GM12878 (cell line): ENCODE measurements at regions not wholly inside any gene's neighbourhood (a gene's known extent, or its start where the extent isn't known, plus 50 kb on each side); places are given as distances from the start of the nearest gene placed in this dataset.

Experiments
- ATAC-seq: fragments of 200-7000 bp; cut with Tn5 transposase; 3 replicates; pipeline ENCODE4 v1.9.1; 2020; ENCODE audit warnings: mild to moderate bottlenecking, moderate library complexity
- BruUV-seq: library from RNA; stranded (reverse); fragments of 400-500 nt; replicated peaks from 2 replicates; lab custom pipeline; 2021; lab: Mats Ljungman, UMichigan
- CTCF ChIA-PET: fragments of 300-600 bp; sonication (Branson Sonifier 250); formaldehyde crosslinking; extraction: SDS; loops from one replicate; lab custom pipeline; 2021; ENCODE audit warnings: inconsistent platforms; lab: Yijun Ruan, JAX
- POLR2A ChIA-PET: fragments of 350-600 bp; formaldehyde crosslinking; extraction: SDS; loops from one replicate; lab custom pipeline; 2021; ENCODE audit warnings: inconsistent platforms; lab: Charles Lee
- RAD21 ChIA-PET: fragments of 300-600 bp; sonication (Branson Sonifier 250); formaldehyde crosslinking; loops from one replicate; lab custom pipeline; 2023; ENCODE audit warnings: antibody characterized with exemption; ENCODE audit not compliant: unreplicated experiment; lab: Charles Lee
- SMC1A ChIA-PET: fragments of 300-600 bp; sonication (Branson Sonifier 250); formaldehyde crosslinking; loops from one replicate; lab custom pipeline; 2023; ENCODE audit not compliant: unreplicated experiment, uncharacterized antibody; lab: Charles Lee
- DNase-seq: peaks from one replicate; pipeline ENCODE4 v3.0.0-alpha.2; 2011; ENCODE audit warnings: low read depth, low spot score
- FAIRE-seq: peaks from 3 replicates; lab custom pipeline; 2011; peaks lifted over from hg19 to GRCh38; lab: Jason Lieb, UNC
- H2AFZ ChIP-seq: 2 replicates; pipeline ENCODE4 v1.6.0; 2011; ENCODE audit warnings: low read depth, low read length, control low read depth; ENCODE audit not compliant: control insufficient read depth
- H3K27ac ChIP-seq: 2 replicates; pipeline ENCODE4 v1.5.1; 2011; ENCODE audit warnings: control low read depth; ENCODE audit not compliant: control insufficient read depth, insufficient read depth
- H3K27me3 ChIP-seq, 2 experiments: replicated peaks in 1 of 2; 2 replicates each; pipeline versions ENCODE4 v1.6.0 to v1.6.1; 2011; ENCODE audit warnings: low read length in 1 of 2; ENCODE audit not compliant: control insufficient read depth in 2 of 2, insufficient read depth in 2 of 2
- H3K36me3 ChIP-seq, 2 experiments: 2 replicates each; pipeline ENCODE4 v1.5.1; 2011; ENCODE audit warnings: low read length in 1 of 2; ENCODE audit not compliant: control insufficient read depth in 2 of 2, insufficient read depth in 2 of 2
- H3K4me1 ChIP-seq: 2 replicates; pipeline ENCODE4 v1.6.1; 2011; ENCODE audit warnings: mild to moderate bottlenecking, low read length, moderate library complexity, mixed read lengths; ENCODE audit not compliant: control insufficient read depth, insufficient read depth
- H3K4me2 ChIP-seq: 2 replicates; pipeline ENCODE4 v1.6.0; 2011; ENCODE audit warnings: control low read depth; ENCODE audit not compliant: control insufficient read depth, insufficient read depth
- H3K4me3 ChIP-seq: fragments of 200-600 bp; sonication (generic); 2 replicates; pipeline ENCODE4 v1.5.1; 2016
- H3K79me2 ChIP-seq: 2 replicates; pipeline ENCODE4 v1.6.0; 2011; ENCODE audit warnings: low read length; ENCODE audit not compliant: control insufficient read depth, insufficient read depth
- H3K9ac ChIP-seq: 2 replicates; pipeline ENCODE4 v1.8.0; 2011; ENCODE audit warnings: low read length, control low read depth, mixed read lengths; ENCODE audit not compliant: control insufficient read depth, insufficient read depth
- H3K9me3 ChIP-seq: replicated peaks from 3 replicates; pipeline ENCODE4 v1.5.1; 2011; ENCODE audit warnings: mild to moderate bottlenecking, low read length; ENCODE audit not compliant: control insufficient read depth, insufficient read depth
- H4K20me1 ChIP-seq: 2 replicates; pipeline ENCODE4 v1.6.0; 2011; ENCODE audit not compliant: control insufficient read depth, insufficient read depth
- HCFC1 ChIP-seq: fragments of 150-350 bp; IDR thresholded peaks from 2 replicates; pipeline ENCODE4 v1.6.1; 2014; ENCODE audit warnings: low read length
- KAT2A ChIP-seq: conservative IDR thresholded peaks from 2 replicates; pipeline ENCODE4 v1.6.1; 2011; ENCODE audit warnings: low read depth, low read length; ENCODE audit not compliant: control insufficient read depth
- MEF2B ChIP-seq: fragments of 450-650 bp; IDR thresholded peaks from 2 replicates; pipeline ENCODE4 v1.6.1; 2018; ENCODE audit warnings: mild to moderate bottlenecking, moderate library complexity; ENCODE audit not compliant: partially characterized antibody, poor library complexity, severe bottlenecking
- PRDM15 ChIP-seq: fragments of 450-650 bp; formaldehyde crosslinking; IDR thresholded peaks from 2 replicates; pipeline ENCODE4 v1.4.0; 2020; ENCODE audit warnings: mild to moderate bottlenecking, moderate library complexity
- SIN3A ChIP-seq: IDR thresholded peaks from 2 replicates; pipeline ENCODE4 v1.6.1; 2012; ENCODE audit warnings: low read depth, low read length, improper control_type of control experiment
- TCF12 ChIP-seq: IDR thresholded peaks from 2 replicates; pipeline ENCODE4 v1.6.1; 2011; ENCODE audit warnings: low read depth, mild to moderate bottlenecking, low read length
- WRNIP1 ChIP-seq: IDR thresholded peaks from 2 replicates; pipeline ENCODE4 v1.6.1; 2011; ENCODE audit warnings: low read depth, low read length, improper control_type of control experiment, borderline replicate concordance
- ZBTB11 ChIP-seq: fragments of 450-650 bp; formaldehyde crosslinking; IDR thresholded peaks from 2 replicates; pipeline ENCODE4 v1.5.0; 2022; ENCODE audit warnings: mild to moderate bottlenecking, missing genetic modification characterization
- WGBS: methylation state at CpG from one replicate; pipeline ENCODE4 v1.1.6; 2016; ENCODE audit warnings: low lambda C conversion rate; ENCODE audit not compliant: insufficient replicate concordance, insufficient coverage; ENCODE audit errors: missing lambda C conversion rate; 5-methylcytosine and 5-hydroxymethylcytosine counted together
- in situ Hi-C: fragments of 300-500 bp; cut with MboI; formaldehyde crosslinking; loops from 9 replicates; pipeline ENCODE4 v1.14.3; 2018; ENCODE audit warnings: mixed read lengths
- intact Hi-C: fragments of 100-400 bp; cut with micrococcal nuclease; formaldehyde crosslinking; loops from one replicate; pipeline ENCODE4 v1.14.2; 2022; ENCODE audit not compliant: unreplicated experiment
- TF ChIP-seq, protein P1 (sequence below): fragments of 450-650 bp; formaldehyde crosslinking; IDR thresholded peaks from 2 replicates; pipeline ENCODE4 v1.4.0; 2022; ENCODE audit warnings: mild to moderate bottlenecking, moderate library complexity

DNA sequence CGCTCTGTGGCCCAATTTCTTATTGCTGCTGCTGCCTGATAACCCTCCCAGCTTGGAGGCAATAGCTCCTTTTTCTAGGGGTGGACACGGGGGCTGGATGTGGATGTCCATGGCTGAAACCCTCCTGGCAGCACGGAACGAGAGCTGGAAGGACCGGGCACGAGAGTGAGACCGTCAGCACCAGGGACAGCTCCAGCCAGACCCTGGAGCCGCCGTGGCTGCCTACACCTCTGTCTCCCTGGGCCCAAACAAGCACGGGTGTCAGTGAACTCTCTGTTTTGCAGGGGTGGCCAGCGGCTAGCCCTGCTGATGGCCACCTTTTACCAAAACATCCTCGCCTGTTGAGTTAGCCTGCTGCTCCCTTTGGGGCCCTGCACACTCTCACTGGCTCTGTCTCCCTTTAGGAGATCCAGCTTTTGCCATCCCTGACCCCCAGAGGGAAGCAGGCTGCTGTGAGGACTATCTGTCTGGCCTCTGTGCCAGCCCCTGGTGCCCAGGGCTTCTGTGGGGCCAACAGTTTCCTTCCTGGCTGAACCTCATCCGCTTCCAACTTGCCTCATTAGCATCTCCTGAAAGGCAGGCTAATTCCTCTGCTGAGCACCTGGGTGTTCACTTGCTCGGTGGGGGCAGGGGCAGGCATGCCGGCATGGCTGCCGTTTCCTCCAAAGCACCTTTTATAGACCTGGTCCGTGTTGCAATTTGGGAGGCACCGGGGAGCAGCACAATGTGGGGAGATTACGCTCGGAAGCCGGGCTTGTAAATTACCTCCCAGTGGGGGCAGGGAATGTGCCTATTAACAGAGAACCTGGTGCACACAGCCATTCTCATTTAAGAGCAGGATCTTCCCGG lies 118.1 kb downstream of the ENGASE start (continued):
- TF ChIP-seq WRNIP1 = no peak

GRCh38 chr17:79191270-79191934 lies 116.8 kb downstream of the ENGASE start:
- intact Hi-C loops (no loop called here), in situ Hi-C loops (no loop called here)
- Histone ChIP-seq H3K4me1 (no peaks in the 10 kb centered on the region), H3K4me2 (no peak overlapping the region), H3K79me2 (no peaks in the 10 kb centered on the region), H2AFZ (no peak overlapping the region), H3K36me3 (no peaks in the 10 kb centered on the region), H4K20me1 (no peaks in the 10 kb centered on the region), H3K9me3 (no peaks in the 10 kb centered on the region), H3K9ac (no peak overlapping the region), H3K27me3 (peaks cover 2 to 6% of the 10 kb centered on the region in 2 experiments; a peak in 3 of 4 replicates), H3K4me3 (no peak overlapping the region), H3K27ac (no peak overlapping the region)
- ChIA-PET POLR2A (no interaction called here), RAD21 (interaction anchor here (2.0 kb wide), 1 partner anchor 200 kb away, joined by 5 read pairs; no protein-coding TSS in a partner anchor), CTCF (interaction anchor here (1.2 to 5.1 kb wide), 2 partner anchors 201 to 209 kb away, joined by 4 to 37 read pairs; no protein-coding TSS in a partner anchor), SMC1A (interaction anchor here (1.3 kb wide), 1 partner anchor 201 kb away, joined by 5 read pairs; no protein-coding TSS in a partner anchor)
- FAIRE-seq = no peak
- 18% methylated on average over 21 of the region's 21 CpGs for WGBS
- BruUV-seq = no TSS peak
- ATAC-seq = no peak
- DNase-seq = no peak
- TF ChIP-seq MEF2B (no peak), KAT2A (no peak), TCF12 (no peak), SIN3A (no peak), PRDM15 (CRISPR knock-in tag) (no peak), HCFC1 (no peak), ZBTB11 (CRISPR knock-in tag) (no peak), WRNIP1 (no peak)
- TF ChIP-seq, protein P1, sequence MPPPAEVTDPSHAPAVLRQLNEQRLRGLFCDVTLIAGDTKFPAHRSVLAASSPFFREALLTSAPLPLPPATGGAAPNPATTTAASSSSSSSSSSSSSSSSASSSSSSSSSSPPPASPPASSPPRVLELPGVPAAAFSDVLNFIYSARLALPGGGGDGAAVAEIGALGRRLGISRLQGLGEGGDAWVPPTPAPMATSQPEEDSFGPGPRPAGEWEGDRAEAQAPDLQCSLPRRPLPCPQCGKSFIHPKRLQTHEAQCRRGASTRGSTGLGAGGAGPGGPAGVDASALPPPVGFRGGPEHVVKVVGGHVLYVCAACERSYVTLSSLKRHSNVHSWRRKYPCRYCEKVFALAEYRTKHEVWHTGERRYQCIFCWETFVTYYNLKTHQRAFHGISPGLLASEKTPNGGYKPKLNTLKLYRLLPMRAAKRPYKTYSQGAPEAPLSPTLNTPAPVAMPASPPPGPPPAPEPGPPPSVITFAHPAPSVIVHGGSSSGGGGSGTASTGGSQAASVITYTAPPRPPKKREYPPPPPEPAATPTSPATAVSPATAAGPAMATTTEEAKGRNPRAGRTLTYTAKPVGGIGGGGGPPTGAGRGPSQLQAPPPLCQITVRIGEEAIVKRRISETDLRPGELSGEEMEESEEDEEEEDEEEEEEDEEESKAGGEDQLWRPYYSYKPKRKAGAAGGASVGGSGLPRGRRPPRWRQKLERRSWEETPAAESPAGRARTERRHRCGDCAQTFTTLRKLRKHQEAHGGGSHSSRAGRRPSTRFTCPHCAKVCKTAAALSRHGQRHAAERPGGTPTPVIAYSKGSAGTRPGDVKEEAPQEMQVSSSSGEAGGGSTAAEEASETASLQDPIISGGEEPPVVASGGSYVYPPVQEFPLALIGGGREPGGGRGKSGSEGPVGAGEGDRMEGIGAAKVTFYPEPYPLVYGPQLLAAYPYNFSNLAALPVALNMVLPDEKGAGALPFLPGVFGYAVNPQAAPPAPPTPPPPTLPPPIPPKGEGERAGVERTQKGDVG = no peak
